ENCODE measurements at regions not wholly inside any gene's neighbourhood (a gene's known extent, or its start where the extent isn't known, plus 50 kb on each side); places are given as distances from the start of the nearest gene placed in this dataset.

DNA sequence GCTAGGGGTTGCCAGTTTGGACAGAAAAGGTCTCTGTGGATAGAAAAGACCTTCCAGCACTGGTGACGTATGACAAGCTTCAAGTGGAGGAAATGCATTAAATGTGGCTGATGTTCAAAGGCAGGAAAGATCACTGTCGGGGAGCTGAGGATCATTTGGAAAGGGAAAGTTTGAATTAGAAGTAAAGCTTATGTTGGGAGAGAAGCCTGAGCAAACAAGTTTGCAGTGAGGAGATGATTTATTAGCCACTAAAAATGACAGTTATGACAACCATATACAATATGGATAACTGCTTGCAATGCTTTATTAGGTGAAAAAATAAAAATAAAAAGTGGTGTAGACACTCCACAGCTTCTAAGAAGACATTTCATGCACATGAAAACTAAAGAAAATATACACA lies 135.3 kb upstream of the HS3ST1 start:
- H3K9ac ChIP-seq (replicated peaks in 1 of 4; ENCODE audit: extremely low read depth in 1 of 4, low read depth in 3 of 4, low read length in 3 of 4) = no peak overlapping the region
- no peaks in the 10 kb centered on the region for H3K79me1 ChIP-seq (ENCODE audit: low read depth, low read length)
- H3K4me3 ChIP-seq (ENCODE audit: extremely low read depth in 1 of 4, insufficient read depth in 2 of 4, low read depth in 3 of 4, low read length in 4 of 4) = no peak overlapping the region
- no peak overlapping the region for H2BK12ac ChIP-seq (ENCODE audit: low read depth, low read length)
- no peak overlapping the region for H4K8ac ChIP-seq (ENCODE audit: extremely low read depth, insufficient read depth, low read length)
- no peak overlapping the region for H2AK5ac ChIP-seq (ENCODE audit: low read depth, low read length)
- no peak overlapping the region for H3K4ac ChIP-seq (replicated peaks; ENCODE audit: insufficient read length, low read depth, low read length)
- no peak overlapping the region for H3K4me2 ChIP-seq (ENCODE audit: insufficient read depth in 1 of 2, low read depth in 2 of 2, low read length in 2 of 2)
- H2BK20ac ChIP-seq (ENCODE audit: low read length) = no peak overlapping the region
- DNase-seq (ENCODE audit: low read depth in 1 of 2, low spot score in 2 of 2) (no peak), FAIRE-seq (no peak)
- H2BK5ac ChIP-seq (ENCODE audit: low read depth, low read length) = no peak overlapping the region
- no peaks in the 10 kb centered on the region for H3K23me2 ChIP-seq (ENCODE audit: low read depth, low read length)
- H3K79me2 ChIP-seq (ENCODE audit: control insufficient read depth in 1 of 2, insufficient read depth in 2 of 2, low read length in 2 of 2) = no peaks in the 10 kb centered on the region
- no peak overlapping the region for H3K23ac ChIP-seq (ENCODE audit: insufficient read length)
- 89% methylated on average over 2 of the region's 2 CpGs; no CpG with 5 or more reads in 1 of the 2 experiments for whole genome bisulfite sequencing, 2 experiments (ENCODE audit: extremely low coverage in 1 of 2, insufficient coverage in 1 of 2, insufficient read length in 1 of 2, insufficient replicate concordance in 2 of 2, low coverage in 1 of 2, low lambda C conversion rate in 2 of 2, missing lambda C conversion rate in 1 of 2)
- H3K36me3 ChIP-seq (ENCODE audit: control insufficient read depth in 2 of 4, insufficient read depth in 4 of 4, low read length in 3 of 4) = no peaks in the 10 kb centered on the region
- H4K91ac ChIP-seq (replicated peaks; ENCODE audit: insufficient read length, low read length) = no peak overlapping the region
- no peaks in the 10 kb centered on the region for H3K4me1 ChIP-seq (replicated peaks in 1 of 4; ENCODE audit: control insufficient read depth in 3 of 4, insufficient read depth in 4 of 4, low read length in 3 of 4)
- H2AFZ ChIP-seq (ENCODE audit: low read length) = no peak overlapping the region
- no peak overlapping the region for H3K56ac ChIP-seq (replicated peaks; ENCODE audit: insufficient read length, low read depth, low read length)
- no peak overlapping the region for H4K5ac ChIP-seq (ENCODE audit: insufficient read length, low read depth, low read length)
- no peaks in the 10 kb centered on the region for H4K20me1 ChIP-seq (replicated peaks in 1 of 2; ENCODE audit: control insufficient read depth in 1 of 2, insufficient read depth in 2 of 2, low read length in 2 of 2)
- H3K18ac ChIP-seq (ENCODE audit: extremely low read depth, low read length) = no peak overlapping the region
- no peaks in the 10 kb centered on the region for H3K27me3 ChIP-seq (replicated peaks in 1 of 4; ENCODE audit: control insufficient read depth in 3 of 4, extremely low read depth in 1 of 4, insufficient read depth in 3 of 4, low read length in 3 of 4)
- POLR2A ChIA-PET (ENCODE audit: partially characterized antibody) = no interaction called here
- no peak overlapping the region for H3K27ac ChIP-seq (ENCODE audit: low read depth, low read length)
- CTCF ChIA-PET (ENCODE audit: partially characterized antibody) = interaction anchor here (0.5 kb wide), 1 partner anchor 40 kb away, joined by 3 read pairs; no protein-coding TSS in a partner anchor
- no peak overlapping the region for H2BK15ac ChIP-seq (ENCODE audit: low read length)
- H2BK120ac ChIP-seq (replicated peaks; ENCODE audit: low read depth, low read length) = no peak overlapping the region
- no peak overlapping the region for H3K14ac ChIP-seq (ENCODE audit: insufficient read length)
- no peaks in the 10 kb centered on the region for H3K9me3 ChIP-seq (ENCODE audit: insufficient read depth in 2 of 2, low read depth in 1 of 2, low read length in 1 of 2)
- TF ChIP-seq TBP (IDR thresholded peaks at IDR 0.05; ENCODE audit: low read depth, low read length) (no peak), ATF3 (IDR thresholded peaks at IDR 0.05; ENCODE audit: insufficient read depth, low read depth, low read length) (no peak), NRF1 (IDR thresholded peaks at IDR 0.05; ENCODE audit: low read depth, low read length) (no peak), USF2 (IDR thresholded peaks at IDR 0.05; ENCODE audit: low read length) (no peak), GABPA (IDR thresholded peaks at IDR 0.05; ENCODE audit: borderline replicate concordance, insufficient read depth, low read length) (no peak), BCL11A (IDR thresholded peaks at IDR 0.05; ENCODE audit: low read depth in 2 of 2, low read length in 2 of 2) (no peak), CHD1 (IDR thresholded peaks at IDR 0.05; ENCODE audit: low read depth, low read length) (no peak), HDAC2 (IDR thresholded peaks at IDR 0.05; ENCODE audit: borderline replicate concordance in 1 of 2, low read depth in 2 of 2, low read length in 2 of 2) (no peak), POU5F1 (IDR thresholded peaks at IDR 0.05; ENCODE audit: low read depth, low read length) (no peak), SRF (IDR thresholded peaks at IDR 0.05; ENCODE audit: low read depth, low read length) (no peak), CREB1 (IDR thresholded peaks at IDR 0.05) (no peak), SP4 (IDR thresholded peaks at IDR 0.05; ENCODE audit: low read length) (no peak), RXRA (IDR thresholded peaks at IDR 0.05; ENCODE audit: insufficient read depth, low read depth, low read length) (no peak), RAD21 (IDR thresholded peaks at IDR 0.05 in 1 of 2, conservative IDR thresholded peaks at IDR 0.05 in 1 of 2; ENCODE audit: low read depth in 2 of 2, low read length in 2 of 2) (no peak)
